ENCODE measurements at regions not wholly inside any gene's neighbourhood (a gene's known extent, or its start where the extent isn't known, plus 50 kb on each side); places are given as distances from the start of the nearest gene placed in this dataset.
"Not testable (repeated sequence)": the region's sequence is repeated elsewhere in the genome, so short reads cannot be mapped to it uniquely, and the experiment has no call there.

- H3K36me3 Mint-ChIP-seq: no peaks in the 10 kb centered on the region
- DNase-seq (ENCODE audit: low spot score in 2 of 2): no peak
- H3K4me3 Mint-ChIP-seq: no peak overlapping the region
- H3K9me3 Mint-ChIP-seq: no peaks in the 10 kb centered on the region
- no peak overlapping the region for H3K27ac Mint-ChIP-seq
- ATAC-seq: no peak
- H3K4me1 Mint-ChIP-seq: no peaks in the 10 kb centered on the region
These were observed 195.3 kb downstream of the SPRY1 start for GRCh38 chr4:123591875-123592274.

- DNase-seq (ENCODE audit: low spot score in 2 of 2): no peak
- Mint-ChIP-seq H3K4me1 (no peaks in the 10 kb centered on the region), H3K9me3 (no peaks in the 10 kb centered on the region), H3K4me3 (no peak overlapping the region), H3K27ac (no peak overlapping the region), H3K36me3 (no peaks in the 10 kb centered on the region)
- no peak for ATAC-seq
These were observed 197.1 kb downstream of the SPRY1 start for GRCh38 chr4:123593655-123594054.

- no peaks in the 10 kb centered on the region for H3K9me3 Mint-ChIP-seq
- H3K4me3 Mint-ChIP-seq: no peak overlapping the region
- peaks cover 19% of the 10 kb centered on the region for H3K4me1 Mint-ChIP-seq
- DNase-seq (ENCODE audit: low spot score in 2 of 2) (no peak), ATAC-seq (peak; percentile 31)
- H3K27ac Mint-ChIP-seq: no peak overlapping the region
- no peaks in the 10 kb centered on the region for H3K36me3 Mint-ChIP-seq
These were observed 200.2 kb downstream of the SPRY1 start for GRCh38 chr4:123596805-123597204.

- Mint-ChIP-seq H3K4me3 (no peak overlapping the region), H3K27ac (no peak overlapping the region), H3K4me1 (peaks cover 27% of the 10 kb centered on the region), H3K36me3 (no peaks in the 10 kb centered on the region), H3K9me3 (no peaks in the 10 kb centered on the region)
- DNase-seq (ENCODE audit: low spot score in 2 of 2): no peak
- ATAC-seq: no peak
These were observed 201.0 kb downstream of the SPRY1 start for GRCh38 chr4:123597586-123597985.

- Mint-ChIP-seq H3K4me1 (peaks cover 33% of the 10 kb centered on the region), H3K9me3 (no peaks in the 10 kb centered on the region), H3K36me3 (no peaks in the 10 kb centered on the region), H3K4me3 (no peak overlapping the region), H3K27ac (no peak overlapping the region)
- DNase-seq (ENCODE audit: low spot score in 2 of 2) (no peak), ATAC-seq (no peak)
These were observed 201.7 kb downstream of the SPRY1 start for GRCh38 chr4:123598331-123598730.

GRCh38 chr4:123599061-123599919 is 202.7 kb downstream of the SPRY1 start:
- DNase-seq (ENCODE audit: low spot score in 2 of 2) (no peak), ATAC-seq (no peak)
- no peaks in the 10 kb centered on the region for H3K9me3 Mint-ChIP-seq
- H3K36me3 Mint-ChIP-seq: no peaks in the 10 kb centered on the region
- peak overlapping the region; percentile 70 for H3K27ac Mint-ChIP-seq
- H3K4me3 Mint-ChIP-seq: peak overlapping the region; percentile 25
- H3K4me1 Mint-ChIP-seq: peaks cover 33% of the 10 kb centered on the region

GRCh38 chr4:123599920-123600810 is 203.6 kb downstream of the SPRY1 start:
- DNase-seq (ENCODE audit: low spot score in 2 of 2): peak in 1 of 2 donors; percentile 61
- H3K9me3 Mint-ChIP-seq: no peaks in the 10 kb centered on the region
- H3K4me1 Mint-ChIP-seq: peaks cover 33% of the 10 kb centered on the region
- H3K27ac Mint-ChIP-seq: peak overlapping the region; percentile 70
- peak overlapping the region; percentile 25 for H3K4me3 Mint-ChIP-seq
- ATAC-seq: peak; percentile 96
- no peaks in the 10 kb centered on the region for H3K36me3 Mint-ChIP-seq

GRCh38 chr4:123600987-123601904 is 204.7 kb downstream of the SPRY1 start:
- Mint-ChIP-seq H3K4me3 (peak overlapping the region; percentile 25), H3K4me1 (peaks cover 36% of the 10 kb centered on the region), H3K9me3 (no peaks in the 10 kb centered on the region), H3K36me3 (no peaks in the 10 kb centered on the region), H3K27ac (peak overlapping the region; percentile 74)
- DNase-seq (ENCODE audit: low spot score in 2 of 2) (no peak), ATAC-seq (no peak)

- peaks cover 44% of the 10 kb centered on the region for H3K4me1 Mint-ChIP-seq
- H3K36me3 Mint-ChIP-seq: no peaks in the 10 kb centered on the region
- ATAC-seq (peak; percentile 62), DNase-seq (ENCODE audit: low spot score in 2 of 2) (no peak)
- H3K4me3 Mint-ChIP-seq: no peak overlapping the region
- H3K9me3 Mint-ChIP-seq: no peaks in the 10 kb centered on the region
- H3K27ac Mint-ChIP-seq: peak overlapping the region; percentile 74
These were observed 205.4 kb downstream of the SPRY1 start for GRCh38 chr4:123602007-123602406.

- Mint-ChIP-seq H3K4me3 (no peak overlapping the region), H3K36me3 (no peaks in the 10 kb centered on the region), H3K9me3 (no peaks in the 10 kb centered on the region), H3K27ac (no peak overlapping the region), H3K4me1 (peaks cover 50% of the 10 kb centered on the region)
- ATAC-seq (no peak), DNase-seq (ENCODE audit: low spot score in 2 of 2) (no peak)
These were observed 206.6 kb downstream of the SPRY1 start for GRCh38 chr4:123603165-123603564.

GRCh38 chr4:123605797-123606196 is 209.2 kb downstream of the SPRY1 start:
- DNase-seq (ENCODE audit: low spot score in 2 of 2); H3K36me3 Mint-ChIP-seq; H3K9me3 Mint-ChIP-seq; H3K4me3 Mint-ChIP-seq; H3K27ac Mint-ChIP-seq; ATAC-seq: not testable (repeated sequence)
- H3K4me1 Mint-ChIP-seq: peaks cover 34% of the 10 kb centered on the region

GRCh38 chr4:123606336-123606735 is 209.7 kb downstream of the SPRY1 start:
- DNase-seq (ENCODE audit: low spot score in 2 of 2): no peak
- no peaks in the 10 kb centered on the region for H3K9me3 Mint-ChIP-seq
- H3K27ac Mint-ChIP-seq: no peak overlapping the region
- no peaks in the 10 kb centered on the region for H3K36me3 Mint-ChIP-seq
- H3K4me3 Mint-ChIP-seq: no peak overlapping the region
- no peak for ATAC-seq
- H3K4me1 Mint-ChIP-seq: peaks cover 32% of the 10 kb centered on the region

GRCh38 chr4:123606946-123607542 is 210.4 kb downstream of the SPRY1 start:
- peak; percentile 48 for ATAC-seq
- Mint-ChIP-seq H3K4me1 (peaks cover 29% of the 10 kb centered on the region), H3K9me3 (no peaks in the 10 kb centered on the region), H3K4me3 (no peak overlapping the region), H3K27ac (no peak overlapping the region), H3K36me3 (no peaks in the 10 kb centered on the region)
- DNase-seq (ENCODE audit: low spot score in 2 of 2): peak in 1 of 2 donors; percentile 54

- DNase-seq (ENCODE audit: low spot score in 2 of 2) (no peak), ATAC-seq (no peak)
- no peak overlapping the region for H3K27ac Mint-ChIP-seq
- no peaks in the 10 kb centered on the region for H3K9me3 Mint-ChIP-seq
- peaks cover 18% of the 10 kb centered on the region for H3K4me1 Mint-ChIP-seq
- H3K36me3 Mint-ChIP-seq: no peaks in the 10 kb centered on the region
- H3K4me3 Mint-ChIP-seq: no peak overlapping the region
These were observed 213.2 kb downstream of the SPRY1 start for GRCh38 chr4:123609829-123610228.

Measured in stimulated activated effector memory CD8-positive, alpha-beta T cell treated with anti-CD3 and anti-CD28 coated beads, Interleukin-12 subunit alpha, Interleukin-12 subunit beta, amount 100 ng/mL, for 72 hours (primary cell).